Naive thymus-derived CD4-positive, alpha-beta T cell (primary cell): ENCODE measurements at regions not wholly inside any gene's neighbourhood (a gene's known extent, or its start where the extent isn't known, plus 50 kb on each side); places are given as distances from the start of the nearest gene placed in this dataset.

Experiments used
- ATAC-seq: fragments of 150-1000 bp; cut with Tn5 transposase; 2 replicates; pipeline ENCODE4 v1.10.0; 2021; ENCODE audit warnings: mild to moderate bottlenecking, moderate library complexity
- CTCF ChIA-PET: fragments of 350-600 bp; sonication (Branson Sonifier 250); formaldehyde crosslinking; loops from one replicate; lab custom pipeline; 2021; ENCODE audit warnings: antibody characterized with exemption; lab: Charles Lee
- POLR2A ChIA-PET: fragments of 350-600 bp; sonication (Branson Sonifier 250); formaldehyde crosslinking; loops from one replicate; lab custom pipeline; 2021; ENCODE audit warnings: antibody characterized with exemption, inconsistent platforms; lab: Charles Lee
- DNase-seq, 9 donors: peaks; one replicate each; pipeline versions ENCODE4 v3.0.0 to v3.0.0-alpha.2; 2020 to 2022; ENCODE audit warnings: mixed read lengths in 1 of 9
- H3K27ac ChIP-seq: one replicate; pipeline ENCODE4 v1.7.0; 2013; ENCODE audit warnings: mild to moderate bottlenecking, low read depth, low read length, moderate library complexity
- H3K27me3 ChIP-seq, 2 donors: one replicate each; pipeline ENCODE4 v1.7.0; 2013; ENCODE audit warnings: low read length in 2 of 2, mild to moderate bottlenecking in 2 of 2, moderate library complexity in 2 of 2; ENCODE audit not compliant: control insufficient read depth in 2 of 2, insufficient read depth in 2 of 2
- H3K36me3 ChIP-seq, 3 experiments: 1 replicate in 2 of 3; 2 replicates in 1 of 3; pipeline ENCODE4 v1.7.0; 2013; ENCODE audit warnings: low read length in 3 of 3, mild to moderate bottlenecking in 3 of 3, moderate library complexity in 1 of 3; ENCODE audit not compliant: insufficient read depth in 3 of 3, control insufficient read depth in 2 of 3
- H3K4me1 ChIP-seq, 2 donors: one replicate each; pipeline ENCODE4 v1.7.0; 2013; ENCODE audit warnings: low read length in 2 of 2, mild to moderate bottlenecking in 2 of 2, moderate library complexity in 1 of 2; ENCODE audit not compliant: control insufficient read depth in 2 of 2, insufficient read depth in 2 of 2
- H3K4me3 ChIP-seq: 2 replicates; pipeline ENCODE4 v1.7.0; 2013; ENCODE audit warnings: mild to moderate bottlenecking, low read length
- H3K9me3 ChIP-seq, 3 experiments: 1 replicate in 2 of 3; 2 replicates in 1 of 3; pipeline ENCODE4 v1.7.0; 2013; ENCODE audit warnings: low read length in 3 of 3; ENCODE audit not compliant: control insufficient read depth in 2 of 3
- H3K27ac Mint-ChIP-seq, 9 donors: one replicate each; pipeline ENCODE4 v1.8.0; 2020 to 2022; ENCODE audit warnings: mixed read lengths in 9 of 9, mild to moderate bottlenecking in 8 of 9, moderate library complexity in 5 of 9, inconsistent platforms in 2 of 9
- H3K27me3 Mint-ChIP-seq, 5 donors: one replicate each; pipeline ENCODE4 v1.8.0; 2021 to 2022; ENCODE audit warnings: mixed read lengths in 5 of 5, mild to moderate bottlenecking in 1 of 5
- H3K36me3 Mint-ChIP-seq, 5 donors: one replicate each; pipeline ENCODE4 v1.8.0; 2020 to 2022; ENCODE audit warnings: mixed read lengths in 5 of 5, mild to moderate bottlenecking in 3 of 5, inconsistent platforms in 1 of 5
- H3K4me1 Mint-ChIP-seq, 7 donors: one replicate each; pipeline ENCODE4 v1.8.0; 2020 to 2022; ENCODE audit warnings: mixed read lengths in 7 of 7, mild to moderate bottlenecking in 3 of 7, inconsistent platforms in 1 of 7
- H3K4me3 Mint-ChIP-seq, 10 donors: one replicate each; pipeline ENCODE4 v1.8.0; 2020 to 2022; ENCODE audit warnings: mild to moderate bottlenecking in 10 of 10, mixed read lengths in 10 of 10, moderate library complexity in 6 of 10, inconsistent platforms in 2 of 10
- H3K9me3 Mint-ChIP-seq, 11 donors: one replicate each; pipeline ENCODE4 v1.8.0; 2020 to 2022; ENCODE audit warnings: mixed read lengths in 11 of 11, mild to moderate bottlenecking in 4 of 11, inconsistent platforms in 1 of 11, moderate library complexity in 1 of 11
- intact Hi-C, 2 donors: fragments of 100-400 bp; cut with micrococcal nuclease; formaldehyde crosslinking; loops; one replicate each; pipeline ENCODE4 v1.15.1; 2023

GRCh38 chr15:37818152-37818677 lies 116.2 kb upstream of the TMCO5A start:
- no peaks in the 10 kb centered on the region for H3K4me1 Mint-ChIP-seq
- H3K27ac Mint-ChIP-seq = peak overlapping the region in 1 of 9 donors; percentile 17
- intact Hi-C loops = no loop called here
- no peak for DNase-seq
- Histone ChIP-seq H3K27ac (no peak overlapping the region), H3K9me3 (no peaks in the 10 kb centered on the region), H3K36me3 (no peaks in the 10 kb centered on the region), H3K4me3 (no peak overlapping the region), H3K4me1 (no peaks in the 10 kb centered on the region), H3K27me3 (no peaks in the 10 kb centered on the region)
- no peak for ATAC-seq
- H3K9me3 Mint-ChIP-seq = peaks cover 0 to 4% (median 0%) of the 10 kb centered on the region in 11 donors
- no peaks in the 10 kb centered on the region for H3K36me3 Mint-ChIP-seq
- POLR2A ChIA-PET = no interaction called here
- peaks cover 0 to 8% (median 5%) of the 10 kb centered on the region in 5 donors for H3K27me3 Mint-ChIP-seq
- CTCF ChIA-PET = no interaction called here
- no peak overlapping the region for H3K4me3 Mint-ChIP-seq

- POLR2A ChIA-PET = no interaction called here
- no peak for ATAC-seq
- intact Hi-C loops = no loop called here
These were observed 115.2 kb upstream of the TMCO5A start for GRCh38 chr15:37819191-37819590.

GRCh38 chr15:37820380-37821128 lies 113.9 kb upstream of the TMCO5A start:
- H3K36me3 Mint-ChIP-seq = no peaks in the 10 kb centered on the region
- peaks cover 2 to 18% (median 6%) of the 10 kb centered on the region in 5 donors for H3K27me3 Mint-ChIP-seq
- no peak overlapping the region for H3K27ac Mint-ChIP-seq
- Histone ChIP-seq H3K4me1 (no peaks in the 10 kb centered on the region), H3K36me3 (no peaks in the 10 kb centered on the region), H3K27ac (no peak overlapping the region), H3K27me3 (no peaks in the 10 kb centered on the region), H3K4me3 (no peak overlapping the region), H3K9me3 (no peaks in the 10 kb centered on the region)
- ATAC-seq (no peak), DNase-seq (no peak)
- ChIA-PET POLR2A (no interaction called here), CTCF (no interaction called here)
- no peak overlapping the region for H3K4me3 Mint-ChIP-seq
- intact Hi-C loops = no loop called here
- H3K4me1 Mint-ChIP-seq = no peaks in the 10 kb centered on the region
- no peaks in the 10 kb centered on the region for H3K9me3 Mint-ChIP-seq

More at GRCh38 chr15:37819191-37819590, 115.2 kb upstream of the TMCO5A start:
- CTCF ChIA-PET = no interaction called here
- H3K27ac ChIP-seq = no peak overlapping the region
- Mint-ChIP-seq H3K4me3 (no peak overlapping the region), H3K27ac (no peak overlapping the region), H3K4me1 (no peaks in the 10 kb centered on the region), H3K9me3 (no peaks in the 10 kb centered on the region), H3K27me3 (peaks cover 0 to 6% (median 0%) of the 10 kb centered on the region in 5 donors), H3K36me3 (no peaks in the 10 kb centered on the region)
- no peaks in the 10 kb centered on the region for H3K27me3 ChIP-seq
- no peak for DNase-seq
- no peaks in the 10 kb centered on the region for H3K4me1 ChIP-seq
- no peak overlapping the region for H3K4me3 ChIP-seq
- H3K36me3 ChIP-seq = no peaks in the 10 kb centered on the region
- no peaks in the 10 kb centered on the region for H3K9me3 ChIP-seq

- Mint-ChIP-seq H3K36me3 (no peaks in the 10 kb centered on the region), H3K27ac (no peak overlapping the region), H3K9me3 (peaks cover 0 to 2% (median 0%) of the 10 kb centered on the region in 11 donors), H3K4me3 (no peak overlapping the region), H3K4me1 (no peaks in the 10 kb centered on the region), H3K27me3 (peaks cover 2 to 24% (median 10%) of the 10 kb centered on the region in 5 donors)
- Histone ChIP-seq H3K4me3 (no peak overlapping the region), H3K36me3 (no peaks in the 10 kb centered on the region), H3K27ac (no peak overlapping the region), H3K4me1 (no peaks in the 10 kb centered on the region), H3K9me3 (no peaks in the 10 kb centered on the region), H3K27me3 (no peaks in the 10 kb centered on the region)
- intact Hi-C loops = no loop called here
- DNase-seq (no peak), ATAC-seq (no peak)
- POLR2A ChIA-PET = no interaction called here
- CTCF ChIA-PET = no interaction called here
These were observed 110.7 kb upstream of the TMCO5A start for GRCh38 chr15:37823601-37824275.

- no peaks in the 10 kb centered on the region for H3K4me1 ChIP-seq
- peaks cover 2 to 24% (median 10%) of the 10 kb centered on the region in 5 donors for H3K27me3 Mint-ChIP-seq
- H3K4me1 Mint-ChIP-seq = no peaks in the 10 kb centered on the region
- no peak overlapping the region for H3K4me3 ChIP-seq
- CTCF ChIA-PET = no interaction called here
- DNase-seq (no peak), ATAC-seq (peak; percentile 44)
- H3K4me3 Mint-ChIP-seq = no peak overlapping the region
- no peak overlapping the region for H3K27ac ChIP-seq
- no peaks in the 10 kb centered on the region for H3K36me3 Mint-ChIP-seq
- POLR2A ChIA-PET = interaction anchor here (0.5 kb wide), 1 partner anchor 48 kb away, joined by 3 read pairs; no protein-coding TSS in a partner anchor
- no peak overlapping the region for H3K27ac Mint-ChIP-seq
- no peaks in the 10 kb centered on the region for H3K36me3 ChIP-seq
- intact Hi-C loops = no loop called here
- H3K9me3 ChIP-seq = no peaks in the 10 kb centered on the region
- H3K27me3 ChIP-seq = no peaks in the 10 kb centered on the region
- H3K9me3 Mint-ChIP-seq = peaks cover 0 to 2% (median 0%) of the 10 kb centered on the region in 11 donors
These were observed 109.6 kb upstream of the TMCO5A start for GRCh38 chr15:37824717-37825382.

- ChIA-PET CTCF (no interaction called here), POLR2A (no interaction called here)
- no peak overlapping the region for H3K27ac ChIP-seq
- intact Hi-C loops = no loop called here
- H3K4me1 ChIP-seq = no peaks in the 10 kb centered on the region
- no peaks in the 10 kb centered on the region for H3K9me3 ChIP-seq
- no peak for ATAC-seq
- Mint-ChIP-seq H3K4me3 (no peak overlapping the region), H3K27me3 (peaks cover 0 to 4% (median 0%) of the 10 kb centered on the region in 5 donors), H3K4me1 (no peaks in the 10 kb centered on the region), H3K27ac (no peak overlapping the region), H3K9me3 (peaks cover 0 to 30% (median 7%) of the 10 kb centered on the region in 11 donors), H3K36me3 (no peaks in the 10 kb centered on the region)
- DNase-seq = no peak
- H3K4me3 ChIP-seq = no peak overlapping the region
- no peaks in the 10 kb centered on the region for H3K27me3 ChIP-seq
- no peaks in the 10 kb centered on the region for H3K36me3 ChIP-seq
These were observed 97.2 kb upstream of the TMCO5A start for GRCh38 chr15:37837276-37837675.
